Stimulated activated memory B cell treated with anti-CD40 and anti-IgM and Interleukin-4, amounts not matched to agents 10 μg/mL and 1 μg/mL and 100 μg/mL, for 72 hours (primary cell): ENCODE measurements at regions not wholly inside any gene's neighbourhood (a gene's known extent, or its start where the extent isn't known, plus 50 kb on each side); places are given as distances from the start of the nearest gene placed in this dataset.

Experiments used
- ATAC-seq: fragments of 150-1000 bp; cut with Tn5 transposase; 2 replicates; pipeline ENCODE4 v1.10.0; 2021
- H3K27ac Mint-ChIP-seq: one replicate; pipeline ENCODE4 v1.8.0; 2022; ENCODE audit warnings: mild to moderate bottlenecking, mixed read lengths
- H3K27me3 Mint-ChIP-seq: one replicate; pipeline ENCODE4 v1.8.0; 2022; ENCODE audit warnings: mixed read lengths
- H3K36me3 Mint-ChIP-seq: one replicate; pipeline ENCODE4 v1.8.0; 2022; ENCODE audit warnings: mixed read lengths
- H3K4me1 Mint-ChIP-seq: one replicate; pipeline ENCODE4 v1.8.0; 2022; ENCODE audit warnings: mixed read lengths
- H3K4me3 Mint-ChIP-seq: one replicate; pipeline ENCODE4 v1.8.0; 2022; ENCODE audit warnings: mild to moderate bottlenecking, moderate library complexity, mixed read lengths
- H3K9me3 Mint-ChIP-seq: one replicate; pipeline ENCODE4 v1.8.0; 2022; ENCODE audit warnings: mixed read lengths

- no peak overlapping the region for H3K4me3 Mint-ChIP-seq
Measured at GRCh38 chr2:173652767-173653431, 298.2 kb downstream of the CDCA7 start.

GRCh38 chr2:173653432-173653805 lies 298.7 kb downstream of the CDCA7 start:
- H3K36me3 Mint-ChIP-seq = no peaks in the 10 kb centered on the region

More at GRCh38 chr2:173652767-173653431, 298.2 kb downstream of the CDCA7 start:
- Mint-ChIP-seq H3K36me3 (no peaks in the 10 kb centered on the region), H3K27me3 (peaks cover 24% of the 10 kb centered on the region), H3K9me3 (no peaks in the 10 kb centered on the region), H3K4me1 (no peaks in the 10 kb centered on the region), H3K27ac (no peak overlapping the region)
- ATAC-seq = no peak

GRCh38 chr2:173654161-173654895 lies 299.7 kb downstream of the CDCA7 start:
- ATAC-seq = no peak

More at GRCh38 chr2:173653432-173653805, 298.7 kb downstream of the CDCA7 start:
- ATAC-seq = no peak
- H3K4me3 Mint-ChIP-seq = no peak overlapping the region
- H3K27me3 Mint-ChIP-seq = peaks cover 20% of the 10 kb centered on the region
- no peaks in the 10 kb centered on the region for H3K4me1 Mint-ChIP-seq
- no peaks in the 10 kb centered on the region for H3K9me3 Mint-ChIP-seq
- H3K27ac Mint-ChIP-seq = no peak overlapping the region

GRCh38 chr2:173654896-173655265 lies 300.2 kb downstream of the CDCA7 start:
- Mint-ChIP-seq H3K4me1 (no peaks in the 10 kb centered on the region), H3K4me3 (no peak overlapping the region), H3K36me3 (no peaks in the 10 kb centered on the region), H3K27me3 (peaks cover 21% of the 10 kb centered on the region), H3K9me3 (no peaks in the 10 kb centered on the region), H3K27ac (no peak overlapping the region)
- ATAC-seq = no peak

More at GRCh38 chr2:173654161-173654895, 299.7 kb downstream of the CDCA7 start:
- Mint-ChIP-seq H3K36me3 (no peaks in the 10 kb centered on the region), H3K27me3 (peaks cover 20% of the 10 kb centered on the region), H3K9me3 (no peaks in the 10 kb centered on the region), H3K4me3 (no peak overlapping the region), H3K27ac (no peak overlapping the region), H3K4me1 (no peaks in the 10 kb centered on the region)

- H3K27ac Mint-ChIP-seq = no peak overlapping the region
- peaks cover 31% of the 10 kb centered on the region for H3K27me3 Mint-ChIP-seq
- ATAC-seq = no peak
- H3K36me3 Mint-ChIP-seq = no peaks in the 10 kb centered on the region
- no peak overlapping the region for H3K4me3 Mint-ChIP-seq
- H3K9me3 Mint-ChIP-seq = no peaks in the 10 kb centered on the region
- H3K4me1 Mint-ChIP-seq = no peaks in the 10 kb centered on the region
Measured at GRCh38 chr2:173656086-173656485, 301.4 kb downstream of the CDCA7 start.

GRCh38 chr2:173657996-173658717 lies 303.5 kb downstream of the CDCA7 start:
- H3K36me3 Mint-ChIP-seq = no peaks in the 10 kb centered on the region
- no peaks in the 10 kb centered on the region for H3K9me3 Mint-ChIP-seq
- no peaks in the 10 kb centered on the region for H3K4me1 Mint-ChIP-seq
- ATAC-seq = no peak
- H3K27me3 Mint-ChIP-seq = peaks cover 37% of the 10 kb centered on the region
- no peak overlapping the region for H3K27ac Mint-ChIP-seq
- H3K4me3 Mint-ChIP-seq = no peak overlapping the region

GRCh38 chr2:173658946-173659371 lies 304.3 kb downstream of the CDCA7 start:
- Mint-ChIP-seq H3K36me3 (no peaks in the 10 kb centered on the region), H3K4me3 (no peak overlapping the region), H3K9me3 (no peaks in the 10 kb centered on the region), H3K27me3 (peaks cover 45% of the 10 kb centered on the region), H3K4me1 (no peaks in the 10 kb centered on the region), H3K27ac (no peak overlapping the region)
- no peak for ATAC-seq

- Mint-ChIP-seq H3K9me3 (no peaks in the 10 kb centered on the region), H3K27ac (no peak overlapping the region), H3K4me3 (no peak overlapping the region), H3K36me3 (no peaks in the 10 kb centered on the region), H3K27me3 (peaks cover 48% of the 10 kb centered on the region), H3K4me1 (no peaks in the 10 kb centered on the region)
- ATAC-seq = no peak
Measured at GRCh38 chr2:173659509-173659908, 304.8 kb downstream of the CDCA7 start.

GRCh38 chr2:173661586-173661985 lies 303.6 kb downstream of the SP3 start:
- H3K36me3 Mint-ChIP-seq = no peaks in the 10 kb centered on the region
- no peaks in the 10 kb centered on the region for H3K4me1 Mint-ChIP-seq
- ATAC-seq = no peak
- H3K4me3 Mint-ChIP-seq = no peak overlapping the region
- H3K27ac Mint-ChIP-seq = no peak overlapping the region
- H3K9me3 Mint-ChIP-seq = no peaks in the 10 kb centered on the region
- peaks cover 45% of the 10 kb centered on the region for H3K27me3 Mint-ChIP-seq

- Mint-ChIP-seq H3K9me3 (no peaks in the 10 kb centered on the region), H3K36me3 (no peaks in the 10 kb centered on the region), H3K4me3 (no peak overlapping the region), H3K4me1 (no peaks in the 10 kb centered on the region), H3K27me3 (peaks cover 37% of the 10 kb centered on the region), H3K27ac (no peak overlapping the region)
- no peak for ATAC-seq
Measured at GRCh38 chr2:173663353-173663752, 301.8 kb downstream of the SP3 start.

GRCh38 chr2:173663835-173664512 lies 301.2 kb downstream of the SP3 start:
- Mint-ChIP-seq H3K9me3 (no peaks in the 10 kb centered on the region), H3K4me3 (no peak overlapping the region), H3K4me1 (no peaks in the 10 kb centered on the region), H3K27me3 (peaks cover 37% of the 10 kb centered on the region), H3K27ac (no peak overlapping the region), H3K36me3 (no peaks in the 10 kb centered on the region)
- ATAC-seq = no peak

- Mint-ChIP-seq H3K4me1 (no peaks in the 10 kb centered on the region), H3K4me3 (no peak overlapping the region), H3K27me3 (peaks cover 37% of the 10 kb centered on the region), H3K27ac (no peak overlapping the region), H3K9me3 (no peaks in the 10 kb centered on the region), H3K36me3 (no peaks in the 10 kb centered on the region)
- no peak for ATAC-seq
Measured at GRCh38 chr2:173664513-173664910, 300.7 kb downstream of the SP3 start.

GRCh38 chr2:173666171-173666888 lies 298.8 kb downstream of the SP3 start:
- Mint-ChIP-seq H3K36me3 (no peaks in the 10 kb centered on the region), H3K9me3 (no peaks in the 10 kb centered on the region), H3K27me3 (peaks cover 22% of the 10 kb centered on the region), H3K27ac (no peak overlapping the region), H3K4me3 (no peak overlapping the region), H3K4me1 (no peaks in the 10 kb centered on the region)
- ATAC-seq = no peak

- Mint-ChIP-seq H3K4me1 (no peaks in the 10 kb centered on the region), H3K9me3 (no peaks in the 10 kb centered on the region), H3K27ac (no peak overlapping the region), H3K36me3 (no peaks in the 10 kb centered on the region), H3K27me3 (peaks cover 19% of the 10 kb centered on the region), H3K4me3 (no peak overlapping the region)
- ATAC-seq = no peak
Measured at GRCh38 chr2:173667014-173667413, 298.2 kb downstream of the SP3 start.

GRCh38 chr2:173667415-173667814 lies 297.8 kb downstream of the SP3 start:
- no peaks in the 10 kb centered on the region for H3K36me3 Mint-ChIP-seq
- peak; percentile 28 for ATAC-seq
- H3K9me3 Mint-ChIP-seq = no peaks in the 10 kb centered on the region
- H3K4me3 Mint-ChIP-seq = no peak overlapping the region
- peaks cover 19% of the 10 kb centered on the region for H3K27me3 Mint-ChIP-seq
- H3K4me1 Mint-ChIP-seq = no peaks in the 10 kb centered on the region
- no peak overlapping the region for H3K27ac Mint-ChIP-seq
